WERI-Rb-1 (cell line): ENCODE measurements at regions not wholly inside any gene's neighbourhood (a gene's known extent, or its start where the extent isn't known, plus 50 kb on each side); places are given as distances from the start of the nearest gene placed in this dataset.

Source experiments
- DNase-seq: peaks from one replicate; pipeline ENCODE4 v3.0.0-alpha.2; 2020
- H3K27ac ChIP-seq: fragments of 250-450 bp; sonication (Bioruptor Pico); 2 replicates; pipeline ENCODE4 v1.5.1; 2020; ENCODE audit warnings: mild to moderate bottlenecking, moderate library complexity
- H3K27me3 ChIP-seq: fragments of 250-450 bp; sonication (Bioruptor Pico); 2 replicates; pipeline ENCODE4 v1.5.1; 2021; ENCODE audit warnings: mild to moderate bottlenecking, low read depth, moderate library complexity; ENCODE audit not compliant: insufficient read depth, severe bottlenecking
- H3K36me3 ChIP-seq: fragments of 250-450 bp; sonication (Bioruptor Pico); 2 replicates; pipeline ENCODE4 v1.5.1; 2020; ENCODE audit warnings: mild to moderate bottlenecking, moderate library complexity
- H3K4me3 ChIP-seq: 2 replicates; pipeline ENCODE4 v1.5.1; 2011; ENCODE audit warnings: low read depth, mild to moderate bottlenecking, control low read depth, low read length
- H3K9me3 ChIP-seq: fragments of 250-450 bp; sonication (Bioruptor Pico); 2 replicates; pipeline ENCODE4 v1.5.1; 2021; ENCODE audit warnings: mild to moderate bottlenecking, moderate library complexity; ENCODE audit not compliant: severe bottlenecking
- CTCF ChIP-seq: IDR thresholded peaks from 2 replicates; pipeline ENCODE4 v1.5.1; 2011; ENCODE audit warnings: low read depth, mild to moderate bottlenecking, control low read depth, inconsistent platforms, low read length

- no peak for TF ChIP-seq CTCF
- no peak overlapping the region for H3K4me3 ChIP-seq
These were observed 1361.3 kb downstream of the UQCRFS1 start for GRCh38 chr19:27851543-27852060.

GRCh38 chr19:27851002-27851481, 1361.9 kb downstream of the UQCRFS1 start:
- no peak for DNase-seq
- no peak for TF ChIP-seq CTCF
- no peak overlapping the region for H3K4me3 ChIP-seq
- no peaks in the 10 kb centered on the region for H3K27me3 ChIP-seq
- peaks cover 7% of the 10 kb centered on the region for H3K36me3 ChIP-seq
- no peak overlapping the region for H3K27ac ChIP-seq
- H3K9me3 ChIP-seq = peaks cover 26% of the 10 kb centered on the region

More at GRCh38 chr19:27851543-27852060, 1361.3 kb downstream of the UQCRFS1 start:
- Histone ChIP-seq H3K27me3 (no peaks in the 10 kb centered on the region), H3K36me3 (peaks cover 7% of the 10 kb centered on the region), H3K9me3 (peaks cover 26% of the 10 kb centered on the region), H3K27ac (no peak overlapping the region)
- no peak for DNase-seq

GRCh38 chr19:27846944-27847343, 1366.0 kb downstream of the UQCRFS1 start:
- peaks cover 6% of the 10 kb centered on the region for H3K36me3 ChIP-seq
- H3K9me3 ChIP-seq = peaks cover 13% of the 10 kb centered on the region
- H3K27me3 ChIP-seq = no peaks in the 10 kb centered on the region
- peak; percentile 46 for DNase-seq
- peak; percentile 21; the same call in 1 of the 2 replicates for TF ChIP-seq CTCF
- H3K4me3 ChIP-seq = no peak overlapping the region
- peak overlapping the region; percentile 37 for H3K27ac ChIP-seq

- Histone ChIP-seq H3K27me3 (no peaks in the 10 kb centered on the region), H3K27ac (peak overlapping the region; percentile 89), H3K36me3 (no peaks in the 10 kb centered on the region), H3K9me3 (no peaks in the 10 kb centered on the region), H3K4me3 (peak overlapping the region; percentile 14)
- TF ChIP-seq CTCF = no peak
- DNase-seq = peak; percentile 95
These were observed 1368.7 kb downstream of the UQCRFS1 start for GRCh38 chr19:27844261-27844660.

GRCh38 chr19:27843861-27844260, 1369.1 kb downstream of the UQCRFS1 start:
- H3K27me3 ChIP-seq = no peaks in the 10 kb centered on the region
- peak overlapping the region; percentile 14; the same call in 1 of the 2 replicates for H3K4me3 ChIP-seq
- H3K36me3 ChIP-seq = no peaks in the 10 kb centered on the region
- H3K9me3 ChIP-seq = no peaks in the 10 kb centered on the region
- DNase-seq = peak; percentile 67
- TF ChIP-seq CTCF = no peak
- H3K27ac ChIP-seq = peak overlapping the region; percentile 89

GRCh38 chr19:27833031-27833430, 1379.9 kb downstream of the UQCRFS1 start:
- no peak for DNase-seq
- Histone ChIP-seq H3K27ac (no peak overlapping the region), H3K27me3 (no peaks in the 10 kb centered on the region), H3K4me3 (no peak overlapping the region), H3K36me3 (no peaks in the 10 kb centered on the region), H3K9me3 (no peaks in the 10 kb centered on the region)
- TF ChIP-seq CTCF = no peak
